ENCODE measurements at regions not wholly inside any gene's neighbourhood (a gene's known extent, or its start where the extent isn't known, plus 50 kb on each side); places are given as distances from the start of the nearest gene placed in this dataset.

DNA sequence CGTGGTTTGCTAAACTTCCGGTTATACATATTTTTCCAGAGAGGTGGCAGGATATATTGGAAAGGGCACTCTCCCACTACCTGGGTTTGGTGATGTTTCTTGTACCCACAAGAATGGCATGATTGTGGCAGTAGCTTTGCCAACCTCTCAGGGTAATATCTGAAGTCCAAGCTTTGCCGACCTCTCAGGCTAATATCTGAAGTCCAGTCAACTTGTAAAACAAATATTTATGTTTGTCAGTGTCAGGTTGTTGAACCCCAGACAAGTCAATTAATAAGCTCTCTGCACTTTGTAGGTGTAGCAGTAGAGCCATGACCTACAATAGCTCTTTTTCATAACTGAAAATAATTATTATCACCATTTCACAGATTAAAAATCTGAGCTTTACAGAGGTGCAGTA lies 167.0 kb downstream of the POU4F1 start:
- TF ChIP-seq, protein P1, sequence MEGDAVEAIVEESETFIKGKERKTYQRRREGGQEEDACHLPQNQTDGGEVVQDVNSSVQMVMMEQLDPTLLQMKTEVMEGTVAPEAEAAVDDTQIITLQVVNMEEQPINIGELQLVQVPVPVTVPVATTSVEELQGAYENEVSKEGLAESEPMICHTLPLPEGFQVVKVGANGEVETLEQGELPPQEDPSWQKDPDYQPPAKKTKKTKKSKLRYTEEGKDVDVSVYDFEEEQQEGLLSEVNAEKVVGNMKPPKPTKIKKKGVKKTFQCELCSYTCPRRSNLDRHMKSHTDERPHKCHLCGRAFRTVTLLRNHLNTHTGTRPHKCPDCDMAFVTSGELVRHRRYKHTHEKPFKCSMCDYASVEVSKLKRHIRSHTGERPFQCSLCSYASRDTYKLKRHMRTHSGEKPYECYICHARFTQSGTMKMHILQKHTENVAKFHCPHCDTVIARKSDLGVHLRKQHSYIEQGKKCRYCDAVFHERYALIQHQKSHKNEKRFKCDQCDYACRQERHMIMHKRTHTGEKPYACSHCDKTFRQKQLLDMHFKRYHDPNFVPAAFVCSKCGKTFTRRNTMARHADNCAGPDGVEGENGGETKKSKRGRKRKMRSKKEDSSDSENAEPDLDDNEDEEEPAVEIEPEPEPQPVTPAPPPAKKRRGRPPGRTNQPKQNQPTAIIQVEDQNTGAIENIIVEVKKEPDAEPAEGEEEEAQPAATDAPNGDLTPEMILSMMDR (IDR thresholded peaks at IDR 0.05): no peak
- no peak for TF ChIP-seq POLR2A (IDR thresholded peaks at IDR 0.05)

Measured in body of pancreas (tissue), 4 donors.